Muscle layer of duodenum (tissue), 2 donors: ENCODE measurements at regions not wholly inside any gene's neighbourhood (a gene's known extent, or its start where the extent isn't known, plus 50 kb on each side); places are given as distances from the start of the nearest gene placed in this dataset.

Source experiments
- H3K27ac ChIP-seq: one replicate; pipeline ENCODE4 v1.7.0; 2013; ENCODE audit warnings: mild to moderate bottlenecking, low read length
- H3K27me3 ChIP-seq: one replicate; pipeline ENCODE4 v1.7.0; 2013; ENCODE audit warnings: low read depth, mild to moderate bottlenecking, control low read depth, low read length
- H3K36me3 ChIP-seq, 2 donors: one replicate each; pipeline ENCODE4 v1.7.0; 2013; ENCODE audit warnings: low read length in 2 of 2, control low read depth in 1 of 2, mild to moderate bottlenecking in 1 of 2; ENCODE audit not compliant: insufficient read depth in 2 of 2, control insufficient read depth in 1 of 2
- H3K4me1 ChIP-seq, 2 donors: one replicate each; pipeline ENCODE4 v1.7.0; 2013; ENCODE audit warnings: low read length in 2 of 2, mild to moderate bottlenecking in 2 of 2, control low read depth in 1 of 2, moderate library complexity in 1 of 2; ENCODE audit not compliant: insufficient read depth in 2 of 2, control insufficient read depth in 1 of 2
- H3K4me3 ChIP-seq, 2 donors: one replicate each; pipeline ENCODE4 v1.7.0; 2013; ENCODE audit warnings: low read length in 2 of 2, low read depth in 1 of 2, mild to moderate bottlenecking in 1 of 2
- H3K9me3 ChIP-seq, 2 donors: one replicate each; pipeline ENCODE4 v1.7.0; 2013; ENCODE audit warnings: low read length in 2 of 2, control low read depth in 1 of 2, mild to moderate bottlenecking in 1 of 2; ENCODE audit not compliant: control insufficient read depth in 1 of 2
- donor health status: healthy.

GRCh38 chrX:781224-782204 is 150.9 kb downstream of the SHOX start:
- Histone ChIP-seq H3K27me3 (no peaks in the 10 kb centered on the region), H3K4me3 (no peak overlapping the region), H3K36me3 (no peaks in the 10 kb centered on the region), H3K4me1 (no peaks in the 10 kb centered on the region), H3K9me3 (peaks cover 0 to 3% of the 10 kb centered on the region in 2 donors), H3K27ac (no peak overlapping the region)

- Histone ChIP-seq H3K36me3 (no peaks in the 10 kb centered on the region), H3K27me3 (no peaks in the 10 kb centered on the region), H3K4me1 (no peaks in the 10 kb centered on the region), H3K4me3 (no peak overlapping the region), H3K27ac (no peak overlapping the region), H3K9me3 (peaks cover 2 to 3% of the 10 kb centered on the region in 2 donors)
These were observed 146.1 kb downstream of the SHOX start for GRCh38 chrX:776529-777230.

- H3K9me3 ChIP-seq, result peaks cover 3 to 4% of the 10 kb centered on the region in 2 donors
- no peaks in the 10 kb centered on the region for H3K36me3 ChIP-seq
- no peaks in the 10 kb centered on the region for H3K27me3 ChIP-seq
- H3K4me3 ChIP-seq, result no peak overlapping the region
- no peak overlapping the region for H3K27ac ChIP-seq
- H3K4me1 ChIP-seq, result no peaks in the 10 kb centered on the region
These were observed 145.5 kb downstream of the SHOX start for GRCh38 chrX:776061-776460.

- no peak overlapping the region for H3K27ac ChIP-seq
- H3K27me3 ChIP-seq, result no peaks in the 10 kb centered on the region
- H3K9me3 ChIP-seq, result peaks cover 3 to 4% of the 10 kb centered on the region in 2 donors
- H3K4me1 ChIP-seq, result no peaks in the 10 kb centered on the region
- no peak overlapping the region for H3K4me3 ChIP-seq
- H3K36me3 ChIP-seq, result no peaks in the 10 kb centered on the region
These were observed 143.9 kb downstream of the SHOX start for GRCh38 chrX:774536-774935.

- no peaks in the 10 kb centered on the region for H3K27me3 ChIP-seq
- H3K9me3 ChIP-seq, result peaks cover 3 to 4% of the 10 kb centered on the region in 2 donors
- no peak overlapping the region for H3K27ac ChIP-seq
These were observed 142.9 kb downstream of the SHOX start for GRCh38 chrX:773292-774025.

GRCh38 chrX:771536-771935 is 140.9 kb downstream of the SHOX start:
- no peaks in the 10 kb centered on the region for H3K27me3 ChIP-seq
- H3K27ac ChIP-seq, result no peak overlapping the region
- no peaks in the 10 kb centered on the region for H3K36me3 ChIP-seq
- H3K4me1 ChIP-seq, result no peaks in the 10 kb centered on the region
- no peak overlapping the region for H3K4me3 ChIP-seq
- H3K9me3 ChIP-seq, result peaks cover 3 to 4% of the 10 kb centered on the region in 2 donors

More at GRCh38 chrX:773292-774025, 142.9 kb downstream of the SHOX start:
- Histone ChIP-seq H3K4me1 (no peaks in the 10 kb centered on the region), H3K36me3 (no peaks in the 10 kb centered on the region), H3K4me3 (no peak overlapping the region)

GRCh38 chrX:769796-770195 is 139.2 kb downstream of the SHOX start:
- Histone ChIP-seq H3K36me3 (no peaks in the 10 kb centered on the region), H3K4me3 (no peak overlapping the region), H3K27me3 (no peaks in the 10 kb centered on the region), H3K27ac (no peak overlapping the region), H3K9me3 (peaks cover 3 to 4% of the 10 kb centered on the region in 2 donors), H3K4me1 (no peaks in the 10 kb centered on the region)

- Histone ChIP-seq H3K27me3 (no peaks in the 10 kb centered on the region), H3K27ac (no peak overlapping the region), H3K4me3 (no peak overlapping the region), H3K4me1 (no peaks in the 10 kb centered on the region), H3K9me3 (peaks cover under 1 to 4% of the 10 kb centered on the region in 2 donors), H3K36me3 (no peaks in the 10 kb centered on the region)
These were observed 138.0 kb downstream of the SHOX start for GRCh38 chrX:768596-768995.

- Histone ChIP-seq H3K27me3 (no peaks in the 10 kb centered on the region), H3K4me3 (no peak overlapping the region), H3K4me1 (no peaks in the 10 kb centered on the region), H3K36me3 (no peaks in the 10 kb centered on the region), H3K9me3 (peaks cover 0 to 8% of the 10 kb centered on the region in 2 donors), H3K27ac (no peak overlapping the region)
These were observed 128.3 kb downstream of the SHOX start for GRCh38 chrX:758917-759316.

GRCh38 chrX:750812-751211 is 120.2 kb downstream of the SHOX start:
- H3K9me3 ChIP-seq, result peaks cover 0 to 3% of the 10 kb centered on the region in 2 donors
- H3K27ac ChIP-seq, result no peak overlapping the region
- no peaks in the 10 kb centered on the region for H3K4me1 ChIP-seq

GRCh38 chrX:750263-750662 is 119.7 kb downstream of the SHOX start:
- no peaks in the 10 kb centered on the region for H3K27me3 ChIP-seq
- H3K9me3 ChIP-seq, result peaks cover 0 to 3% of the 10 kb centered on the region in 2 donors
- H3K4me3 ChIP-seq, result no peak overlapping the region
- no peaks in the 10 kb centered on the region for H3K4me1 ChIP-seq
- no peaks in the 10 kb centered on the region for H3K36me3 ChIP-seq
- no peak overlapping the region for H3K27ac ChIP-seq

More at GRCh38 chrX:750812-751211, 120.2 kb downstream of the SHOX start:
- H3K27me3 ChIP-seq, result no peaks in the 10 kb centered on the region
- H3K4me3 ChIP-seq, result no peak overlapping the region
- no peaks in the 10 kb centered on the region for H3K36me3 ChIP-seq
